GM18868 (cell line): ENCODE measurements at regions not wholly inside any gene's neighbourhood (a gene's known extent, or its start where the extent isn't known, plus 50 kb on each side); places are given as distances from the start of the nearest gene placed in this dataset.

Experiments used
- ATAC-seq: cut with Tn5 transposase; IDR thresholded peaks from one replicate; pipeline ENCODE4 v1.9.1; 2021; ENCODE audit warnings: mild to moderate bottlenecking, moderate library complexity; ENCODE audit not compliant: unreplicated experiment

DNA sequence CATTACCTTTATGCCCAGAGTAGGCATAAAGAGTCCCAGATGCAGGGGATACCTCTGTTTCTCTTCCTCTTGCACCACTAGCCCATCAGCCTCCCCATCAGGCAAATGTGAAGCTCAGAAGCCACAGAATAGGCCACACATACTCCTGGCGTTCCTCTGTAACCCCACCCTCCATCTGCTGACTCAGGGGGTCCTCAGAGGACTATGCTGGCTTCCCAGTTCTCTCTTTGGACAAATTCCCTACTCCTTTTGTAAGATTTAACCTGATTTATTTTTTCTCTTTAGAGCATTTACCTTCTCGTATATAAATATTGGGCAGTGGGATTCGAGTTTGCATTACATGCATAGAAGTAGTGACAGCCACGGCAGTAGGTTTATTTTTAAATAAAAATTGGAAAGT is 262.3 kb upstream of the CADM1 start:
- ATAC-seq, result no peak

DNA sequence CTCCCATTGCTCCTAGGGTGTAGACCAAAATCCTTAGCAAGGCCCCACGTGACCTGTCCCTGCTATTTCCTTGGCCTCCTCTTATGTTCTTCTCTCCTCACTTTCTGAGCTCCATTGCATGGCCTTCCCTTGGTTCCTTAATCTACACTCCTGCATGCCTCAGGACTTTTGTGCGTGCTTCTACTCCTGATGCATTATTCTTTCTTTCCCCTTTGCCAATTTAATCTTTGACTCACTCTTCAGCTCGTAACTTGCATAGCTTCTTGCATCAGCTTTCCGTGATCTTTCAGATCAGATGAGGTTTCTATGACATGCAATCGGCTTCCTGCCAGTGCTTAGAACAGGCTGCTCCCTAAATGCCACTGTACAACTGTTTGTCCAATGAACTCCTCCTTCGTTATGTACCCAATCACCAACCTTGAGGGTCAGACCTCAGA is 261.6 kb upstream of the CADM1 start:
- ATAC-seq, result no peak

DNA sequence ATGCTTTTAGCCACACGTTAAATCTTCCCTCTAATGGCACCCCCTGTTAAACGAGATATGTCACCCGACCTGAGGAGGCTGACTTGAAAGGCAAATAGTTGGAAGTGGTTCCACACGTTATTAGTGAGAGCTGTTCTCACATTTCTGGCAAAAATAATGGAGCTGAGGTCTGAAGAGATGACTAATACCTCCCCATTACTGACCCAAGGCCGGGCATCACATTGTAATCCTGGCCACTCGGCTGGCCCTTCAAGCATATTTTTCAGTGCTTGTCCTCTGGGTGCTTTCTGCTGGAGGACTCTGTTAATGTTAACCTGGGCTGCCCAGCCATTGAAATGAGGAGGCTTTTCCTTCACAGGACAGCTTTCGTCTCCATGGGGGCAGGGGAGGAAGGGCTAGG is 260.0 kb upstream of the CADM1 start:
- no peak for ATAC-seq

DNA sequence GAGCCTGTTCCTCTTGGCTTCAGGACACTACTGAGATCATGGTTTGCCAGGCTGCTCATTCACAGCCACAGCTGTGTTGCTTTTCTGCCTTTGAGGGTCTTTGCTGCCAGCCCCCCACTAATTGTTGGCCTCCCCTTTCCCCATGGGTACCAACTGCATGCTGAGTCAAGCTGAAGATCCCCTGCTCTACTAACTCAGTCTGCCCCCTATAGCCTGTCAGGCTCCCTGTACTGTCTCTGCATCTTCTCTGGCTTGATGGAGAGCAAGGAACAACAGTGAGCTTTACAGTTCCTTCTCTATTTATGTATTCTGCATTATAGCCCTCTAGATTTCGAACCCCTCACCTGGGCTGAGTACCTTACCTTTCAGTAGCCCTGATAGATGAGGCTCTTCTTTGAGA is 257.6 kb upstream of the CADM1 start:
- ATAC-seq, result no peak

DNA sequence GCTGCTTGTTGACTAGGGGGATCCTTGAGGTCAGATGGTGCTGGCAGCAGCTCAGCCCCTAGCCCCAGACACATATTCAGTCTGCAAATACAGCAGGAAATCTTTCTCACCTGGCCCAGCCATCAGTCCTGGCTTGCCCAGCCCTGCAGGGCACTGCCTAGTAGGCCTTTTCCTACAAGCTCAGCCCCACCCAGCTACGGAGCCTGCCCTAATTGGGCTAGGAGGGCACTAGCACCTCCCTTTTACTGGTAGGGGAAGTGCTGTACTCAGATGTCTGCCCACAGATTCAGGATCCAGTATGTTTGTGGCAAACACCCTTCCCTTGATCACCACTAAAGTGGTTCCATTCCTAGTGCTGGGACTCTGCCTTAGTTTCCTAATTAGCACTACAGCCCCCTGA is 257.1 kb upstream of the CADM1 start:
- ATAC-seq, result no peak

DNA sequence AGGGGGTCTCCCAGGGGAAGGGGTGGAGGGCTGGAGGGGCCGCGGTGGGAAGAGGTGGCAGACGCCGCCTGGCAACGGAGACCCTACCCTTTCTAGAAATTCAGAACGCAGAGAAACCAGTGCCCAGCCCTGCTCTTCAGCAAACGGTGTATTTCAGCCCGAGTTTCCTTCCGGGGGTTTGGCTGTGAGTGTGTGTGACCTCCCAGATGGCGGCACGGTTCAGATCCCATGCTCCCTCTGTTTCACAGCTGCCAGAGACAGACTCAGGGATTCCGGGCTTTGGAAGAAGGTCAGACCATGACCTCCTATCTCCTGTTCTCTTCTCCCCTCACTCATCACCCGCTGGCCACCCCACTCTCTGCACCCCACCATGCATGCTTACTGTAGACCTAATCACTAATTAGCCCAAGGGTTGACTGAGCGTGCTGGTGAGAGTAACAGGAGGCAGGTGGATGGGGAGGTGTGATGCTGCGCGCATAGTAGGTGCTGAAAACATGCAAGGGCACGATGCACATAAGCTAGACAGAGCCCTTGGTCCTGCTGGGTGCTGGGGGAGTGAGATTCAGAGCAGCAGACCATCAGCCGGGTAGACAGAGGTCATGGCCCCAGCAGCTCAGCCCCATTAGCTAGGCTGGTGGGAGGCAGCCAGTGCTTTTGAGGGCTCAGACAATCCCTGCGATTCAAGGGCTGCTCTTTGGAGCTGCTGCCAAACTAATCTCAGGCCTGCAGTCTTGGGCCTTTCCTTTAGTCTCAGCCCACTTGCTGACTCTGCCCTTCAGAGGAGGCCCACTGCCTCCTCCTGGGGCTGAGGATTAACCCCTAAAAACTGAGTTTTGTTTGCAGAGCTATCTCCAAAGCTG is 256.5 kb upstream of the CADM1 start:
- ATAC-seq, result no peak

DNA sequence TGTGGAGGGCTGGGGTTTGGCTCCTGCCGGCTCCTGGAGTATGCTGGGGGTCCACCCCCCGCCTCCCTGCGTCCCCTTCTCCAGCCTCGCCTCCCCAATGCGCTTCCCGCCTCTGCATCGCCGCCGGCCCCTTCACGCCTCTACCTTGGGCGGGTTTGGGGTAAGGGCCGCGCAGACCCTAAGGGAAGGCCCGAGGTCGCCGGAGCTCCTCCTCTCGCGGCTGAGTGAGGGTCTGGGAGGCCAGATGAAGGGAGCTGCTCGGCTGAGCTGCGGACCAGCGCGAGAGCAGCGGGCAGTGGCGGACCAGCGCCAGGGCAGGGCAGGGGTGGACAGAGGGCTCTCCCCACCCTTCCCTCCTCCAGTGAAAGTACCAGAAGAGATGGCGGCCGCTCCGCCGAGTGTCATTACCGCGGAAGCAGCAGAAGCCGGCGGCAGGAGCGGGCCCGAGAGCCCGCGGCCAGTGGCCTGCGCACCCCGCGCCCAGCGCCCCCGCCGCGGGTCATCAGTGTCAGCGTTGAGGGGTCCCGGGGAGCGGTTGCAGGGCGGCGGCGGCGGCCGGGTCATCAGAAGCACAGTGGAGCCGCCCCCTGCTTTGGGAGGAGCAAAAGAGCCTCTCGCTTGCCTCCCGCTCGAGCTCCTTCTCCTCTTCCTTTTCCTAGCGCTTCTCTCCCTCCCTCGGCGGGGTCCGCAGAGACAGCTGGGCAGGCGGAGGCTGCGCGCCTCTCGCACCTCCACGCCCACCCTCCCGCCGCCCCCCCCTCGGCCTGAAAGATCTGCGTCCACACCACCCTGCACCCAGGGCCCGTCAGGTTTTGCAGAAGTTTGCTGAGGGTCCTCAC is 255.6 kb upstream of the CADM1 start:
- no peak for ATAC-seq

DNA sequence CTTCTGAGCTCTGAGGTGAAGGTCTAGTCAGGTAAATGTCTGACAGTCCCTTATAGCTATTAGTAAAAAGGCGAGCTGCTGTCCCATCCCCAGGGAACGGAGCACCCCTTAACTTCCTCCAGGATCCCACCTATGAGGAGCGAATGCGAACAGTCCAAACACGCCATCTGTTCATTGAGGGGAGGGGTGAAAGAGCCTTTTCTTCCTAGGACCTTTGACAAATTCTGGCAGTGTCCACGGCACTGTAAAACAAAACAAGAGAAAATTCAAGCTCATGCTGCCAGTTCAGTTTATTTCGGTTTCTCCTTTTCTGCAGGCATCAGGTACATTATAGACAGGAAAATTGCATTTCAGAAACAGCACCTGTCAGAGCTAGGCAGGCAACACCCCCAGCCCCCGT is 253.8 kb upstream of the CADM1 start:
- ATAC-seq, result no peak

DNA sequence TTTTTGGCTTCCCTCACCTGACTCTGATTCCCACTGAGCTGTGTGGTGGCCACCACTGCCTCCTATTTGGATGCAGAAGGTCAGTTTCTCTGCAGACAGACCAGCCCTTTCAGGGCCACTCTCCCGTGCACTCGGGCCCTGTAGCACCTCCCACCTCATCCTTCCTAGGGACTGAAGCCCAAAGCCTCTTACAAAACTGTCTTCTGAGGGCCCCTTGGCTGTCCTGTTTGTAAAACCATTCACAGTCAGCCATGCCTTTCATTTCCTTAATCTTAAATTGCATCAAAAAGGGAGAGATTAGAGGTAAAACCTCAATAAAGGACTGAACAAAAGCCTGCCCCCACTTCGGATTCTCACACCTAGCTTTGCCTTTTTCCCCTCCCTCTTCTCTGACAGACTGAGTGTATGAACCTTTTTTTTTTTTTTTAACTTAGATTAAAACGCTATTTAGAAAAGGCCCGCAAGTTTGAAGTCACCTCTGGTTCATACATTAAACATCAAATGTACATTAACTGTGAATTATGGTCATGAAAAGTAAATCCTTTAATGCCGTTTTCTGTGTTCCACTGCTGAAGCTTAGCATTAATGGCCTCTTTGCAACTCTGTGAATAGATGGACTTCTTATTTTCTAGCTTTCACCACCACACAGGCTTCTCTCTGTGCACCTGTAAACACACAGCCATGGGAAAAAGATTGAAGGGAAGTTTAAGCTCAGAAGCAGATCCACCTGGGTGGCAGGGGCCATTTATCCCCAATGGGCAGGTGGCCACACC is 247.2 kb upstream of the CADM1 start:
- no peak for ATAC-seq

DNA sequence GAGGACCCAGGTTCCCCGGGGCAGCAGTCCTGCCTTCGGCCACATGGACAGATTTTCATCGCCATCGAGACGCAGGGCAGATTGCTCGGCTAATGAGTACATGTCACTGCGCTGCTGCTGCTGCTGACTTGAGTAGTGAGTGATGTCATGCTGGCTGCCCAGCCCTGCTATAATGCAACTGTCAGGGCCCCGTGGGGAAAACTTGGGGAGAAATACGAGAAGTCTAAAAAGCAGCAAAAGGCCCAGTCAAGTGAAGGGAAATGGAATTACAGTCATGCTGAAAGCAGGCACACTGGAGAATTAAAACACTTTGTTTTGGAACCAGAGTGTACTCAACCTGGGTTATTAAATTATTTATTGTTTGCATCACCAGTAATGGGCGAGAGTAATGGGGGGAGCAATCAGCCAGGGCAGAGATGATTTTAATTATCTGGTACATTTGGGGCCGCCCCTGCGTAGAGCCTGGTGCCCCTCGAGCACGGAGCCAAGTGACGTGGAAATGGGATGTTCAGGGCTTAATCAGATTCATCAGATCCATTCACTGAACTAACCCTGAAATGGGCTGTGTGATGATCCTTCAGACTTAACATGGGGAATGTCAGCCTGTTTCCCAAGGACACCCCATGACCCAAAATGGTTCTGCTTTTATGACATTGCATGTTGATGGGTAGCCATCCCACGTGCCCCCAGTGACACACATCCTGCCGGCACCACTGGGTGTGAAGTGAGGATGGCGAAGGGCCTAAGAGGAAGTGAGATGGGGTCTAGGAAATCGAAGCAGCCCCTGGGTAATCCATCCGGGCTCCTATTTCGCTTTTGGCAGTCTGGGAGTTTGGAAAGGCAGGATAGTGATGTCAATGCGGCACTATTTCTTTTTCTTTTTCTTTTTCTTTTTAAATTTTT is 241.6 kb upstream of the CADM1 start:
- ATAC-seq, result no peak

DNA sequence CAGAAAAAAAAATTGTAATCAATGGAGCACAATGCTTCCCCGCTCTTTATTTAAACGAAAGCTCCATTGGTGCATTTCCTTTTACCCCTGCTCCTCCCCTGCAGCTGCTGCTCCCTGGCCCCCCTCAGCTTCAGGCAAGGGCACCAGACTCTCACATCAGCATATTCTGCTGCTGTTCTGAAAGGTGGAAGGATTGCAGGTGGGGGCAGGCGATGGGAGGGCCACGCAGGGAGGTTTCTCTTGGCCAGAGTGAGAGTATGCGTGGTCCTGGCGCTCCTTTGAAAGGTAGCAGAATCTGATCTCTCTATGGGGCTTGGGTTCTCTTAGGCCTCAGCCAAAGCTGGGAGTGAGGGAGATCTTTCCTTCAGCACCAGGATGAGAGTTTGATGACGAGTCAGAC is 240.9 kb upstream of the CADM1 start:
- ATAC-seq, result no peak

DNA sequence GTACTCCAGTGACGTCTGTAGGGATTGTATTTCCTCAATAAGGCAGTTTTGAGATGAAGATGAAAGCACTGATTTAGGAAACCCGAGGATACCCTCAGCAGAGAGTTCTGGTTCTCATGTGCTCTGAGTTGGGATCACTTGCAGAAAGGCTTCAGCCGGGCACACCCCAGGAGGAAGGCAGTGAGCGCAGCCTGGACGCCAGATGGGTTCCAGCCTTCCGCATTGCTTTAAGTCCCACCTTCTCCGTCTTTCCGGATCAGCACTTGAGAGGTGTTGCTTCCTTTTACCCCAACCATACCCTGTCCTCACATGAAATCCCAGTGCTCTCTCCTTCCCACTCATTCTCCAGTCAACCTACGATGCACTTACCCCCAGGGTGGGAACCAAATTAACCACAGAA is 239.5 kb upstream of the CADM1 start:
- ATAC-seq, result no peak

DNA sequence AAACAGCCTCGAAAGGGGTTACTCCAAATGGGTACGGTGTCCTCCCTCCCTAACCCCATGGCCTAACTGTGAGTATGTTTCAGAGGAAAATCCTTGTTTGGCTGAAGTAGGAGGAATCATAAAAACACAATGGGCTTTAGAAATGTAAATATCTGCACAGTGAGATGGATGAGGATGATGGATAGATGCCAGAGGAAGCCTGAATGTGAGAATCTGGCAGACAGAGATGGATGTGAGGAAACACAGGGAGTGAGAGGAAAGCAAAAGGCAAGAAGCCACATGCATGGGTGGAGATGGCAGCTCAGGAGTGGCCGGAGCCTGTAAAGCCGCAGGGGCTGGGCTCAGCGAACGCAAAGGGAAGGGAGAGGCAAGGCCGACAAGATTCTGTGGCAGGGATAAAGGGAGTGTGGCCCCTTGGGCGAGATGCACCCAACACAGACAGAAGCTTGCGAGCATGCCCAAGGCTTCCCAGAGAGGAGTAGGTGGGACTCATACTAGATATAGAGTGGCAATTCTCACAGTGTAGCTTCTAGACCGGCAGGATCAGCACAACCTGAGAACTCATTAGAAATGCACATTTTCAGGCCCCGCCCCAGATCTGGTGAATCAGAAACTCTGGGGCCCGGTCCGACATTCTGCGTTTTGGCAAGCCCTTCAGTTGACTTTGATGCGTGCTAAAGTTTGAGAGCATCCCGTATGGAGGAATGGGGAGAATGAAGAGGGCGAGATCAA is 237.3 kb upstream of the CADM1 start:
- ATAC-seq, result no peak

DNA sequence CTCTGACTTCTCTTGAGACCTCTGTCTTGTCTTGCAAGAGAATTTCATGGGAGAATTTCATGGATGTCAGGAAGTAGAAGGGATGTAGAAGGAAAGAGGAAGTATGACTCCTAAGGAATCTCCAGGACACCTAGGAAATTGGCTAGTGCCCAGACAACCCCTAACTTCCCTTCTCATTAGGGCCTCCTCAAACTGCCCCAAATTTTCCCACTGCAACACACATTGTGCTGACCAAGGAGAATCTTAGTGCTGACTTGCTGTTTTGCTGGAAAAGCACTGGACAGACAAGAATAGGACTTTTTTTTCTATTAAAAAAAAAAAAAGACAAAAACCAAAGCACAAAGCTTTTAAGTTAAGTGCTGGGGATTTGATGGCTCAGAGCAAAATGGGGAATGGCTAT is 236.1 kb upstream of the CADM1 start:
- ATAC-seq, result no peak

DNA sequence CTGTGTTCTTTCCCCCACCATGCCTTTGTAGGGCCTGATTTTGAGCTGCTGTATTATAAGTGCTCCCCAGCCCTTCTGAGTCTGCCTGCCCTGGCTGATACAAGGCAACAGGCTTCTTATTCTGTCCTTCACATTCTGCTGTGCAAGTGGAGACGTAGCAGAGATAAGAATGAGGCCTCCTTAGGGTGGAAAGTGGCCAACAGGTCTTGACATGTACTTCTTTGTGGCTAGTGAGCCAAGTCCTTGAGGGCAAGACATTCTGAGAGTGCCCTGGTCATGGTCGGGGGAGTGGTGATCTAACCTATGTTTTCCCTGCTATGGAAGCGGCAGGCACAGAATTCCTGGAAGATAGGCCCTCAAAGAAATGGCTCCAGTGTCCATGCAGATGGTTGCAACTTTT is 235.7 kb upstream of the CADM1 start:
- ATAC-seq, result no peak

DNA sequence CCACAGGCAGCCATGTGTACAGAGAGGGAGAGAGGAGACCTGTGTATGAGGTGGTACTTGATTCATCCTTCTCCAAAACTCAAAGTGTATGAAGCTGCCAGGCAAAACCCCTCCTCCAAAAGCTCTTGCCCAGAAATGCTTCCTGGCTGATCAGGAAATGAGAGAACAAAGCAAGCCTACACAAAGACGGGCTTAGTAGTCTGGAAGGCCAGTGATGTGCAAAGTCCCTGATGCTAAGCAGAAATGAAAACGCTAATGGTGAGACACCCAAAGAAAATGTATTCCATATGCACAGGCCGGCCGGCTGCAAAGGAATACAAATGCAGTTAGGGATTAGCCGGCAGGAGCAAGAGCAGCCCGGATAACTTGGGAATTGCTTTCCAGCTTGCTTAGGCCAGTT is 234.9 kb upstream of the CADM1 start:
- no peak for ATAC-seq

DNA sequence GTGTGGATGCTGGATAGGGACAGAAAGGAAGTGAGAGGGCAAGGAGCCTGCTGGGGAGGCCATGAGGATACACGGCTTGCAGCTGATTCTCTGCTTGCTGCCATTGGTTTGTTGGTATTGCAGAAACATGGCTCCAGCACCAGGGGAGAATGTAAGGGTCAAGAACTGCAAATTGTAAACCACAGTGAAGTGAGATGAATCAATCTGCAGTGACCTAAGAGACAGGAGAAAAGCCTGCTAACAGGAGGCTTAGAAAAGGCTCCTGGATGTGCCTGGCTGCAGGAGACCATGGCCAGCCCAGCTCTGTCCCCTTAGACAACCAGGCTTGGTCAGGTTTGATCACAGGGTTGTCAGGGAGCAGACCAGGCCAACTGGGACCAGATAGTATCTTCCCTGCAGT is 233.7 kb upstream of the CADM1 start:
- no peak for ATAC-seq

DNA sequence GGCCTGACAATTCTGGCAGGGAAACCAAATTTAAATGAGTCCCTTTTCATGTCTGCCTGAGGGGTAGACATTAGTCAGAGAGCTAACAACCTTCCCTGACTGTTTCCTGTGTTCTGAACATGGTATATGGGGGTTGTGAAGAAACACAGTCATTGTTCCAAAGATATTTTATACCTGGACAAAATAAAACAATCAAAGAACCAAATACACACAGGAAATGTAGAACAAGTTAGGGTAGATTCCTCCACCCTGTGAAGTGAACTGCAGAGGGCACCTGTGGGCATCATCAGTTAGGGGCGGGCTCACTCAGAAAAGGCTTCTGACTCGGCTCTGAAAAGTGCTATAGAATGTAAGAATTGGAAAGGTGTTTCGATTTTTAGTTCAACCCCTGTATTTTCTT is 231.9 kb upstream of the CADM1 start:
- no peak for ATAC-seq

DNA sequence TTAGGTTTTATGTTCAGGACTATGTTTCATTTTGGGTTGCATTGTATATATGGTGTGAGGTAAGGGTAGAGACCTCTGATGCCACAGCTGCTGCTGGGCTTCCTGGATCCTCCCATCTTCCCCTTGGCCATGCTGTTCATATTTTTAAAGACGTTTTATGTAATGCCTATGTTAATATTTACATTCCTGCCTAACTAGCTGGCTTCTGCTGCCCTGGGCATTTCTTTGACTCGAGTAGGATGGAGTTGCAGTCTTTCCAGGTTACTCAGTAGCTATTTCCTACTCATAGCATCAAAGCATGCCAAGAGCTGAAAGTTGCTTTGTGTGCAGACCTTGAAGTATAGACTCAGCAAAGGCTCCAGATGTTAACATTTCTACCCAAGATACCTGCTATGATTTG is 220.5 kb upstream of the CADM1 start:
- no peak for ATAC-seq

DNA sequence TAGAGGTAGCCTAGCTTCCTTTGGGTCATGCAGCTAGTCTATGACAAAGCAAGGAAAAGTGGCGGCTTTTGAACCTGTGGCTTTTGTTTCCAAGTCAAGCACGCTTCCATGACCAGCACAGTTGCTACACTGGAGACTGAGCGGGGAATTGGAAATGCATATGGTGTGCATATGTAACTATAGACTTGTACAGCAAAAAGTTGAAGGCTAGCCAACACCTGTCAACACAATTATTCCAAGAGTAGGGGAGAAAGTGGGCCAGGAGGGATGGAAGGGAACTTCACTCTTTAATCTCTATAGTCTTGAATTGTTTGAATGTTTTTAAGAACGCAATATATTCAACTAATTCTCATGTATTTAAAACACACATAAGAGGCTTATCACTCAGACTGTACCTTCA is 218.5 kb upstream of the CADM1 start:
- no peak for ATAC-seq
